GM21381 (cell line): ENCODE measurements at regions not wholly inside any gene's neighbourhood (a gene's known extent, or its start where the extent isn't known, plus 50 kb on each side); places are given as distances from the start of the nearest gene placed in this dataset.
"Not testable (repeated sequence)": the region's sequence is repeated elsewhere in the genome, so short reads cannot be mapped to it uniquely, and the experiment has no call there.

Experiments used
- ATAC-seq: cut with Tn5 transposase; IDR thresholded peaks from one replicate; pipeline ENCODE4 v1.9.1; 2021; ENCODE audit warnings: mild to moderate bottlenecking, moderate library complexity; ENCODE audit not compliant: unreplicated experiment

- not testable (repeated sequence) for ATAC-seq
These were observed 236.7 kb downstream of the CWH43 start for GRCh38 chr4:49222810-49223209.

GRCh38 chr4:49226216-49226866 lies 240.3 kb downstream of the CWH43 start:
- ATAC-seq, result not testable (repeated sequence)

- not testable (repeated sequence) for ATAC-seq
These were observed 241.9 kb downstream of the CWH43 start for GRCh38 chr4:49227941-49228340.

- not testable (repeated sequence) for ATAC-seq
These were observed 243.2 kb downstream of the CWH43 start for GRCh38 chr4:49229243-49229642.

- ATAC-seq, result not testable (repeated sequence)
These were observed 243.6 kb downstream of the CWH43 start for GRCh38 chr4:49229713-49230112.

- not testable (repeated sequence) for ATAC-seq
These were observed 247.3 kb downstream of the CWH43 start for GRCh38 chr4:49233346-49233745.

GRCh38 chr4:49233749-49234148 lies 247.7 kb downstream of the CWH43 start:
- not testable (repeated sequence) for ATAC-seq

- ATAC-seq, result not testable (repeated sequence)
These were observed 248.3 kb downstream of the CWH43 start for GRCh38 chr4:49234382-49234781.

- not testable (repeated sequence) for ATAC-seq
These were observed 249.5 kb downstream of the CWH43 start for GRCh38 chr4:49235413-49236160.

GRCh38 chr4:49236474-49236873 lies 250.4 kb downstream of the CWH43 start:
- ATAC-seq, result not testable (repeated sequence)

GRCh38 chr4:49241295-49241694 lies 255.2 kb downstream of the CWH43 start:
- not testable (repeated sequence) for ATAC-seq

GRCh38 chr4:49262786-49263185 lies 276.7 kb downstream of the CWH43 start:
- not testable (repeated sequence) for ATAC-seq

GRCh38 chr4:49270435-49270834 lies 284.4 kb downstream of the CWH43 start:
- not testable (repeated sequence) for ATAC-seq

GRCh38 chr4:49270912-49271311 lies 284.8 kb downstream of the CWH43 start:
- not testable (repeated sequence) for ATAC-seq

- ATAC-seq, result not testable (repeated sequence)
These were observed 299.8 kb downstream of the CWH43 start for GRCh38 chr4:49285905-49286304.

GRCh38 chr4:49286926-49287745 lies 301.1 kb downstream of the CWH43 start:
- ATAC-seq, result not testable (repeated sequence)

- ATAC-seq, result not testable (repeated sequence)
These were observed 301.8 kb downstream of the CWH43 start for GRCh38 chr4:49287893-49288292.

- not testable (repeated sequence) for ATAC-seq
These were observed 302.7 kb downstream of the CWH43 start for GRCh38 chr4:49288796-49289195.

- not testable (repeated sequence) for ATAC-seq
These were observed 328.7 kb downstream of the CWH43 start for GRCh38 chr4:49314815-49315214.

GRCh38 chr4:49320725-49321410 lies 334.8 kb downstream of the CWH43 start:
- ATAC-seq, result not testable (repeated sequence)
